ENCODE measurements at regions not wholly inside any gene's neighbourhood (a gene's known extent, or its start where the extent isn't known, plus 50 kb on each side); places are given as distances from the start of the nearest gene placed in this dataset.
A peak's percentile ranks its signal among the peaks of the same experiment; 100 is the strongest.

DNA sequence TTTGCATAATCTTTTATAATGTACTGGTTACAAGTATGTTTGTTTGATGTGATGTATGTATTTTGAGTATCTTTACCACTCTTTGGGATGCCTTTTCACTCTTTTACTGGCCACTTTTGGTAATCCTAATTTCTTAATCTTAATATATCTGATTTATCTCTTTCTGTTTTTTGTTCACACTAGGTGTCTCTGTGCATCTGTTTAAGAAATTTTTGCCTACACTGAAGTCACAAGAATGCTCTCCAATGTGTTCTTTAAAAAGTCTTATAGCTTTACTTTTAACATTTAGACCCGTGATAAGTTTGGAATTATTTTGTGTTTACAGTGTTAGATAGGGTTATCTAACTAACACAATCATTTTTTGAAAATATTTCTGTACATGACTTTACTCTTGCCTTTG lies 659.1 kb downstream of the SI start:
- no peak overlapping the region for H3K4me2 ChIP-seq (ENCODE audit: insufficient read depth, insufficient read length, low read length)
- H3K27me3 Mint-ChIP-seq (ENCODE audit: low read depth) = no peaks in the 10 kb centered on the region
- no peaks in the 10 kb centered on the region for H3K79me2 ChIP-seq (ENCODE audit: insufficient read depth, low read length)
- no peaks in the 10 kb centered on the region for H4K20me1 ChIP-seq (ENCODE audit: control insufficient read depth, insufficient read depth, insufficient read length)
- no peak overlapping the region for H4K8ac ChIP-seq (replicated peaks; ENCODE audit: insufficient read length, low read depth, low read length)
- H4K91ac ChIP-seq (ENCODE audit: insufficient read length, low read depth, low read length) = no peak overlapping the region
- H3K23ac ChIP-seq (ENCODE audit: insufficient read length, low read depth, low read length) = no peak overlapping the region
- H2BK20ac ChIP-seq (ENCODE audit: low read depth, low read length, poor library complexity, severe bottlenecking) = no peak overlapping the region
- H2AFZ ChIP-seq (ENCODE audit: low read length) = no peak overlapping the region
- no peak overlapping the region for H4K5ac ChIP-seq (ENCODE audit: insufficient read length, low read depth, low read length)
- WGBS (ENCODE audit: extremely low coverage, insufficient read length, low lambda C conversion rate) = no CpG with 5 or more reads among the region's 1 CpG
- H3T11ph ChIP-seq (ENCODE audit: low read length) = no peak overlapping the region
- no peaks in the 10 kb centered on the region for H3K9me3 ChIP-seq (ENCODE audit: control insufficient read depth, low read depth, low read length)
- no peak overlapping the region for H3K4me3 Mint-ChIP-seq
- H3K4ac ChIP-seq (ENCODE audit: low read depth, low read length) = no peak overlapping the region
- no peaks in the 10 kb centered on the region for H3K27me3 ChIP-seq (ENCODE audit: insufficient read depth, low read length)
- H3K4me1 ChIP-seq (ENCODE audit: insufficient read depth, low read length) = no peaks in the 10 kb centered on the region
- peak overlapping the region in 1 of 3 experiments; percentile 22; a peak in 1 of 7 replicates for H3K27ac Mint-ChIP-seq
- H3K9ac ChIP-seq (ENCODE audit: extremely low read depth, insufficient read length, low read length) = no peak overlapping the region
- no peak overlapping the region for H3K56ac ChIP-seq (ENCODE audit: insufficient read length, low read depth, low read length)
- H2BK15ac ChIP-seq (ENCODE audit: low read depth, low read length) = no peak overlapping the region
- H3K27ac ChIP-seq (ENCODE audit: insufficient read length, low read depth, low read length) = no peak overlapping the region
- H3K14ac ChIP-seq (ENCODE audit: insufficient read depth, low read length) = no peak overlapping the region
- TF ChIP-seq, protein P1, sequence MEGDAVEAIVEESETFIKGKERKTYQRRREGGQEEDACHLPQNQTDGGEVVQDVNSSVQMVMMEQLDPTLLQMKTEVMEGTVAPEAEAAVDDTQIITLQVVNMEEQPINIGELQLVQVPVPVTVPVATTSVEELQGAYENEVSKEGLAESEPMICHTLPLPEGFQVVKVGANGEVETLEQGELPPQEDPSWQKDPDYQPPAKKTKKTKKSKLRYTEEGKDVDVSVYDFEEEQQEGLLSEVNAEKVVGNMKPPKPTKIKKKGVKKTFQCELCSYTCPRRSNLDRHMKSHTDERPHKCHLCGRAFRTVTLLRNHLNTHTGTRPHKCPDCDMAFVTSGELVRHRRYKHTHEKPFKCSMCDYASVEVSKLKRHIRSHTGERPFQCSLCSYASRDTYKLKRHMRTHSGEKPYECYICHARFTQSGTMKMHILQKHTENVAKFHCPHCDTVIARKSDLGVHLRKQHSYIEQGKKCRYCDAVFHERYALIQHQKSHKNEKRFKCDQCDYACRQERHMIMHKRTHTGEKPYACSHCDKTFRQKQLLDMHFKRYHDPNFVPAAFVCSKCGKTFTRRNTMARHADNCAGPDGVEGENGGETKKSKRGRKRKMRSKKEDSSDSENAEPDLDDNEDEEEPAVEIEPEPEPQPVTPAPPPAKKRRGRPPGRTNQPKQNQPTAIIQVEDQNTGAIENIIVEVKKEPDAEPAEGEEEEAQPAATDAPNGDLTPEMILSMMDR (conservative IDR thresholded peaks at IDR 0.05) = no peak
- H3K23me2 ChIP-seq (ENCODE audit: insufficient read length, low read depth, low read length, poor library complexity, severe bottlenecking) = no peaks in the 10 kb centered on the region
- no peak overlapping the region for H2BK5ac ChIP-seq (ENCODE audit: insufficient read length, low read length)
- H2AK5ac ChIP-seq (ENCODE audit: insufficient read length, low read length) = no peak overlapping the region
- H3K36me3 Mint-ChIP-seq (ENCODE audit: insufficient read depth in 1 of 3, low read depth in 3 of 3) = no peaks in the 10 kb centered on the region
- no peak for DNase-seq
- H2BK120ac ChIP-seq (ENCODE audit: low read depth, low read length, poor library complexity, severe bottlenecking) = no peak overlapping the region
- no peaks in the 10 kb centered on the region for H3K79me1 ChIP-seq (ENCODE audit: insufficient read depth, low read depth, low read length, poor library complexity, severe bottlenecking)
- peaks cover 7% of the 10 kb centered on the region in 2 experiments for H3K4me1 Mint-ChIP-seq
- no peak overlapping the region for H2BK12ac ChIP-seq (ENCODE audit: insufficient read length, low read depth, low read length)
- H3K18ac ChIP-seq (ENCODE audit: insufficient read length, low read depth, low read length) = no peak overlapping the region
- no peaks in the 10 kb centered on the region; a peak in 1 of 5 replicates for H3K9me3 Mint-ChIP-seq
